ENCODE measurements at regions not wholly inside any gene's neighbourhood (a gene's known extent, or its start where the extent isn't known, plus 50 kb on each side); places are given as distances from the start of the nearest gene placed in this dataset.
A peak's percentile ranks its signal among the peaks of the same experiment; 100 is the strongest.

DNA sequence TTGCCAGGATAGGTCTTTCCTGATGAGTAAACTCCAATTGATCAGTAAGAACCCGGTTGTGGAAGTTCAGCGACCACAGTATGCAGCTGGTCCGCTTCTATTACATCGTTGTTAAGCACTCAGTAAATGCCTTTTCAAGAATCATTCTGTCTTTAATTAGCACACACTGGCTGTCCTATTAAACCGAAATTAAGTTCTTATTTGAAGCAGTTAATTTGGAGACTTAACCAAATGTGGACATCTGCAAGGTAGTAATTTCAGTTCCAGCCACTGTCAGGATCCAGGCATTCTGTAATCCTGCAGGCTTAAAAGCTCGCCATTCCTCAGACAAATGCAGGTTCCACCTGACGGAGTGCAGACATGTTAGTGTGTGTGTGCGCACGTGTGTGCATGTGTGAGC lies 254.6 kb downstream of the IRX2 start:
- no peak for FAIRE-seq
- no peak for DNase-seq (ENCODE audit: low spot score)

DNA sequence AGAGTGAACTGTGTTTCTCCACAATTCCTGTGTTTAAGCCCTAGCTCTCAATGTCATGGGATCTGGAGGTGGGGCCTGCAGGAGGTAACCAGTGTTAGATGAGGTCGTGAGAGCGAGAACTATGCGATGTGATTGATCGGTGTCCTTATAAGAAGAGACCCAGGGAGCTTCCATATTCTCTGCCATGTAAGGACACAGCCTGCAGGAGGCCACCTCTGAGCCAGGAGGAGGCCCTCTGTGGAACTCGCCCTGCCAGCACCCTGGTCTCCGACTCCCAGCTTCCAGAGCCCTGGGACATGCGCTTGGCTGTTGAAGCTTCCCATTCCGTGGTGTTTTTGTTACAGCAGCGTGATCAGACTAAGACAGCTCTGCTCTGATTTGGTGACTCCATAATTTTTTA lies 255.4 kb downstream of the IRX2 start:
- FAIRE-seq: no peak
- DNase-seq (ENCODE audit: low spot score): no peak

- peak; percentile 82 for FAIRE-seq
- DNase-seq (ENCODE audit: low spot score): no peak
Measured at GRCh38 chr5:2493356-2493755, 258.1 kb downstream of the IRX2 start.

- no peak for DNase-seq (ENCODE audit: low spot score)
- no peak for FAIRE-seq
Measured at GRCh38 chr5:2492476-2492875, 259.0 kb downstream of the IRX2 start.

DNA sequence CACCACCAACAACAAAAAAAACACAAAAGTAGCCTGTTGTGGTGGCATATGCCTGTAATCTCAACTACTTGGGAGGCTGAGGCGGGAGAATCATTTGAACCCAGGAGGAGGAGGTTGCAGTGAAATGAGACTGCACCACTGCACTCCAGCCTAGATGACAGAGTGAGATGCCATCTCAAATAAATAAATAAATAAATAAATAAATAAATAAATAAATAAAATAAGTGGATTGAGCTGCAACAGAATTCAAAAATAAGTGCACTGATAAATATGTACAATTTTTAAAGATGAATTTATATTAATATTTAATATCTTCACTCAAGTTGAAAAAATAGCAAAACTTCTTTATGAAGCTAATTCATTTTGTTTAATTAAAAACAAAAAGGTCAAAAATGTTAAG lies 259.6 kb downstream of the IRX2 start:
- no peak for FAIRE-seq
- DNase-seq (ENCODE audit: low spot score): no peak

- FAIRE-seq (no peak), DNase-seq (ENCODE audit: low spot score) (no peak)
Measured at GRCh38 chr5:2489306-2489705, 262.2 kb downstream of the IRX2 start.

DNA sequence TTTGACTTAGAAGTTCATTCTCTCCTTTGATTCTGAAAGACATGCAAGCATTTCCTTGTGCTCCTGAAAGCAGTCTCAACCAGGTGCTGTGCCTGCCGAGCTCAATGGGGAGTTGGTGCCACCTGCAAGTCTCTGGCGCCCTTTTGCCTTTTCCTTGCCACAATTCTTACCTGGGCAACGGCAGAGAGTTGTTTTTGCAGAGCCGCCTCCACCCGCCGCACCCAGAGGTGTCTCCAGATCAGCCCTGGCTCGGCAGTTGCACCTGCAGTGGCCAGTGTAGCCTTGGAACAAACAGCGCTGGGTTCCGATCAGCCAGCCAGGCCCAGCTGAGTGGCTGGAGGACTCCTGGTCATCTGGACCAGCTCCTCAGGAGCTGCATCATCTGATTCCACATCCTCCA lies 262.9 kb downstream of the IRX2 start:
- DNase-seq (ENCODE audit: low spot score) (no peak), FAIRE-seq (no peak)

DNA sequence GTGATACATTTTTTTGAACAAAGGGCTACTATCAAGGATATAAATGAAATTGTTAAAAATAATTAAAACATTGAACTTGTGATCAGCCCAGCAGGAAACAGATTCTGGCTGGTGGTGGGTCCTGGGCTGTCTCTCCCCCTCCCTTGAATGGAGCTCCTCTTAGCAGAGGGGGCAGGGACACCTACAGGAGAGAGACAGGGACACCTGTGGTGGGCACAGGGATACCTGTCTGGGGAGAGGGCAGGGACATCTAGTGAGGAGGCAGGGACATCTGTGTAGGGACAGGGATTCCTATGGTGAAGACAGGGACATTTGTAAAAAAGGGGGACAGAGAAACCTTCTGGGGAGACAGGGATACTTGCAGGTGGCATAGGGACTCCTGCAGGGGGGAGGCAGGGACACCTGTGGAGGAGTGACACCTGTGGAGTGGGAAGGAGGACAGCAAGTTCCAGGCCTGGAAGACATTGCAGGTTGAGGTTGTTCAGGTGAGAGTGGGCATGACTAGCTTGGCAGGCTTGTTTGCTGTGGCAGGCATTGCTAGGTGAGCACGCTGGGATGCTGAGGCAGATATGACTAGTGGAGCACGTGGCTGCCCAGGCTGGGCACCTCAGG lies 264.2 kb downstream of the IRX2 start:
- DNase-seq (ENCODE audit: low spot score) (no peak), FAIRE-seq (no peak)

DNA sequence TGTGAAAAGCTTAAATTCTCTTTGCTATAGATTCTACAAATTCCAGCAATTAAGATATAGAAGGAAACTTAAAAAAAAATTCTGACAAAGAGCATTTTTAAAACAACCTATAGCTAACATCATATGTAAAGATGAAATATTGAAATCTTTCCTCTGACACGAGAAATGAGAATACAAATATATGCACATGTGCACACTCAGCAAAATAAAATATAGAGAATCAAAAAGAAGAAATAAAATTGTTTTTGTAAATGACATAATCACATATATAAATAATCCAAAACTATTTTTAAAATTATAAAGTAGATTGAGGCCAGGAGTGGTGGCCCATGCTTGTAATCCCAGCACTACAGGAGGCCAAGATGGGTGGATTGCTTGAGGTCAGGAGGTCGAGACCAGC lies 265.1 kb downstream of the IRX2 start:
- FAIRE-seq (no peak), DNase-seq (ENCODE audit: low spot score) (no peak)

GRCh38 chr5:2482778-2483177 lies 268.7 kb downstream of the IRX2 start:
- FAIRE-seq (no peak), DNase-seq (ENCODE audit: low spot score) (no peak)

DNA sequence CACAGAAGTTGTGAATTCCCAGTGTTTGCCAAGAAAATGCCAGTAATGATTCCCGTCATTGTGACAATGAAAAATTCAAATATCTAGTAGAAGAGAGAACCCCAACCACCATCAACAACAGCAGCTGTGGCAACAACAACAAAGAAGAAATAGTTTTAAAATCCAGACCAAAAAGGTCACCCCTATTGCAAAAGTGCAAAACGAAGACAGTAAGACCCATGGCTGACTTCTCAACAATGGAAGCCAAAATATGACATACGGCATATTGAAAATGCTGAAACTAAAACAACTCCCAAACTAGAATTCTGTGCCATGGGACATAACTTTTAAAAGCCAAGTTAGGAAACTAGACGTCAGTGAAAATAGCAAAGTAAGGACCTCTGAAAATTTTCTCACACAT lies 270.6 kb downstream of the IRX2 start:
- FAIRE-seq (no peak), DNase-seq (ENCODE audit: low spot score) (no peak)

GRCh38 chr5:2475902-2476301 lies 275.6 kb downstream of the IRX2 start:
- DNase-seq (ENCODE audit: low spot score) (no peak), FAIRE-seq (no peak)

DNA sequence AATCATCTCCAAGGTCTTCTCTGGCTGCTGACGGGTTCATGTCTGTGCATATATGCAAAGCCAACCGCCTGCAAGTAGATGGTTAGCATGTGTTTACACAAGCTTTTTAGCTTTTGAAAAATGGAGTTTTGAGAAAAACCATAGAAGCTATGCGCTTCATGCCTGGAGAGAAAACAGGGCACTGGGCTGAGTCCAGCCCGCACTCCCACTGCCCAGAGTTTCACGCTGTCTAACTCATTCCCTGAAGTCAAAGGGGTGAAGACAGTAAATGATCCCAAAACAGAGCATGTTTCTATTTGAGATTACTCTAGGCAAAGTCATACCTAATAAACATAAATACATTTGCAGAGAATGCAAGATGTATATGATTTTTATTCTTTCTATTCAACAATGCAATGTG lies 278.8 kb downstream of the IRX2 start:
- DNase-seq (ENCODE audit: low spot score) (no peak), FAIRE-seq (no peak)

DNA sequence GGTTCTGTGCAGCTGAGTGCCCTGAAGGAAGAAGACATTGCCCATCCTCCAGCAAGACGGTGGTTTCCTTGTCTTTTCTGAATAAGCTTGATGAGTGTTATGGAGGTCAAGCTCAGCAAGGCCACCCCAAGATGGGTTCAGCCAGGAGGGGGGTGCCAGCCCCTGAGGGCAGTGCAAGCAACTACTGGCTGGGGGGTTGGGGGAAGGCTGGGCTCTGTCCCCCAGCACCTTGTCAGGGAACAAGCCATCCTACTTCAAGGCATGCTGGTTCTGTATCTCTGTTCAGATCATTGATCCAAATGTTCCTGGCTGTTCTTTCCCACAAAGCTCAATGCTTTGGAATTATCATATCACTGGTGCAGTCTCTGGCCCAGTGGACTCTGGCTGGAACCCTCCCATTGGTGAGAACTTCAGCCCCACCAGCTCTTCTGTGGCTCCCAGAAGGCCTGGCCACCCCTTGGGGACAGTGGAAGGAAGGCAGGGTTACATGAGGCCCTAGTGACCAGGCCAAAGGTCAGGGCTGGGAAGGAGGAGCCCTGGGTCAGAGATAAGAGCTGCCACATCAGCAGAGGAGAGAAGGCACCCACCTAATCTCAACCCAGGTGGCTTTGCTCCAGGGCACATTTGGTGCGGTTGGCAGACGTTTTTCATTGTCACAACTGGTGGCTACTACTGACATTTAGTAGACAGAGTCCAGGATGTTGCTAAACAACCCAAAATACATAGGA lies 280.2 kb downstream of the IRX2 start:
- no peak for DNase-seq (ENCODE audit: low spot score)
- no peak for FAIRE-seq

DNA sequence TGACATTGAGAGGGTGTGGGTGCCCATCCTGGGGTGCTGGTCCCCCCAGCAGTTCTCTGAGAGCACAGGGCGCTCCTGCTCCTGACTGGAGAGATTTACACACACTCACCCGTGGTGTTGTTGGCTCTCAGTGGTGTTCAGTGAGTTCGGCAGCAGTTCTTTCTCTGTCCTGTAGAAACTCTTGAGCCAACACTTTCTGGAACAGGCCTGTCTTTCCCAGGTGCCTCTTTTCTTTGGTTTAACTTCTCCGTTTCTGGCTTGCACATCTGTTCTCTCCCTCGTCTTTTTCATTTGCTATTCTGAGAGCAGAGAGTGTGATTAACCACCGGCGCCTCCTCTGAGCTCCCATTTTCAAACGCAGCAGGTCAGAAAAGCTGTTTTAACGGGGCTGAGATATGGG lies 284.5 kb downstream of the IRX2 start:
- FAIRE-seq: no peak

DNA sequence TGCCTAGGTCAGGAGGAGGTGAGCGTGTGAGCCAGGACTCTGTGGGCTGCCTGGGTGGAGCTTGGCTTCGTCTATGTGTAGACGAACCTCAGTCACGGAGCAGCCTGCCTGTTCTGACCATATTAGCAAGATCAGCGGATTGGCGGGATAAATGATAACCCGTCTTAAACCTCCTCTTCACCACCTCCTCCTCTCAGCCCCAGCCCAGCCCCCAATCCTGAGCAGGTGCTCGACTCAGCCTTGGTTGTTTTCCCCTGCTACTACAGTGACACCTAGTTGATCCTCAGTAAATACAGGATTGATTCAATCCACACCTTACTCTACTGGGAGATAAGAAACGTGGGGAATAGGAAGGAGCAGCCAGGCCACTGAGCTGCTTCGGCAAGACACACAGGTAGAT lies 286.1 kb downstream of the IRX2 start:
- no peak for DNase-seq (ENCODE audit: low spot score)
- no peak for FAIRE-seq

More for the DNA sequence above, 284.5 kb downstream of the IRX2 start:
- DNase-seq (ENCODE audit: low spot score): no peak

- no peak for DNase-seq (ENCODE audit: low spot score)
- no peak for FAIRE-seq
Measured at GRCh38 chr5:2464141-2464540, 287.3 kb downstream of the IRX2 start.

GRCh38 chr5:2461701-2462691 lies 289.5 kb downstream of the IRX2 start:
- DNase-seq (ENCODE audit: low spot score): no peak
- FAIRE-seq: no peak

- DNase-seq (ENCODE audit: low spot score): no peak
Measured at GRCh38 chr5:2460098-2460497, 291.4 kb downstream of the IRX2 start.

GRCh38 chr5:2459251-2459650 lies 292.2 kb downstream of the IRX2 start:
- no peak for FAIRE-seq
- no peak for DNase-seq (ENCODE audit: low spot score)

More at GRCh38 chr5:2460098-2460497, 291.4 kb downstream of the IRX2 start:
- FAIRE-seq: peak; percentile 98

- DNase-seq (ENCODE audit: low spot score): no peak
- no peak for FAIRE-seq
Measured at GRCh38 chr5:2455878-2456277, 295.6 kb downstream of the IRX2 start.

DNA sequence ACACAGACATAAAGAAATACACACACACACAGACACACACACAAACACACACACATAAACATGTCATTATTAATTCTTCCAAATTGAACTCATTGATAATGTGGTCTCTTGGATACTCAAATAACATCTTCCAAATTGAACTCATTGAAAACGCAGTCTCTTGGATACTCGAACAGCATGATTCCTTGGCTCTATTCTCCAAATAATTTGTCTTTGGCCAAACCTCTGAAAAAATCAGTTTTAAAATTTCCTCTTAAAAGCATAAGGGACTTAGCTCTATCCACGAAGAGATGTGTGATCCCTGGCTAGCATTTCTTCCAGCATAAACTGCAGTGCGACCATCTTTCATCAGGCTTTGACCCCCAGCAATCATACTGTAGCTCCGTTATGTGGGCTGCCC lies 296.6 kb downstream of the IRX2 start:
- DNase-seq (ENCODE audit: low spot score): no peak
- no peak for FAIRE-seq
